ENCODE measurements at regions not wholly inside any gene's neighbourhood (a gene's known extent, or its start where the extent isn't known, plus 50 kb on each side); places are given as distances from the start of the nearest gene placed in this dataset.

- DNase-seq, result no peak
Measured at GRCh38 chr16:82357237-82357636, 187.2 kb upstream of the MPHOSPH6 start.

GRCh38 chr16:82350560-82350959 is 180.5 kb upstream of the MPHOSPH6 start:
- DNase-seq, result no peak

- no peak for DNase-seq
Measured at GRCh38 chr16:82345318-82345717, 175.3 kb upstream of the MPHOSPH6 start.

- DNase-seq, result no peak
Measured at GRCh38 chr16:82344157-82344556, 174.1 kb upstream of the MPHOSPH6 start.

- DNase-seq, result no peak
Measured at GRCh38 chr16:82341146-82341669, 171.2 kb upstream of the MPHOSPH6 start.

- no peak for DNase-seq
Measured at GRCh38 chr16:82340531-82340930, 170.5 kb upstream of the MPHOSPH6 start.

- DNase-seq, result no peak
Measured at GRCh38 chr16:82337355-82337754, 167.3 kb upstream of the MPHOSPH6 start.

- no peak for DNase-seq
Measured at GRCh38 chr16:82331974-82332750, 162.1 kb upstream of the MPHOSPH6 start.

GRCh38 chr16:82331397-82331796 is 161.4 kb upstream of the MPHOSPH6 start:
- no peak for DNase-seq

- DNase-seq, result no peak
Measured at GRCh38 chr16:82329504-82330192, 159.6 kb upstream of the MPHOSPH6 start.

GRCh38 chr16:82328881-82329469 is 159.0 kb upstream of the MPHOSPH6 start:
- DNase-seq, result no peak

- DNase-seq, result no peak
Measured at GRCh38 chr16:82323171-82323570, 153.1 kb upstream of the MPHOSPH6 start.

GRCh38 chr16:82322177-82322576 is 152.2 kb upstream of the MPHOSPH6 start:
- no peak for DNase-seq

- no peak for DNase-seq
Measured at GRCh38 chr16:82319038-82319437, 149.0 kb upstream of the MPHOSPH6 start.

- DNase-seq, result no peak
Measured at GRCh38 chr16:82317411-82318167, 147.6 kb upstream of the MPHOSPH6 start.

GRCh38 chr16:82313754-82314153 is 143.7 kb upstream of the MPHOSPH6 start:
- DNase-seq, result no peak

GRCh38 chr16:82311528-82311927 is 141.5 kb upstream of the MPHOSPH6 start:
- no peak for DNase-seq

- DNase-seq, result no peak
Measured at GRCh38 chr16:82302042-82302727, 132.2 kb upstream of the MPHOSPH6 start.

- no peak for DNase-seq
Measured at GRCh38 chr16:82301146-82301755, 131.2 kb upstream of the MPHOSPH6 start.

- no peak for DNase-seq
Measured at GRCh38 chr16:82300374-82300951, 130.4 kb upstream of the MPHOSPH6 start.

- DNase-seq, result no peak
Measured at GRCh38 chr16:82298472-82298871, 128.4 kb upstream of the MPHOSPH6 start.
